Upper lobe of right lung (tissue), 1 donor: ENCODE measurements at regions not wholly inside any gene's neighbourhood (a gene's known extent, or its start where the extent isn't known, plus 50 kb on each side); places are given as distances from the start of the nearest gene placed in this dataset.

Source experiments
- ATAC-seq: fragments of 200-7000 bp; cut with Tn5 transposase; one replicate; pipeline ENCODE4 v1.9.1; 2020; ENCODE audit warnings: mild to moderate bottlenecking, moderate library complexity
- DNase-seq: peaks from one replicate; pipeline ENCODE4 v3.0.0-alpha.2; 2020
- H3K27ac ChIP-seq: fragments of 200-600 bp; one replicate; pipeline ENCODE4 v1.8.0; 2022
- H3K27me3 ChIP-seq: fragments of 200-600 bp; one replicate; pipeline ENCODE4 v1.8.0; 2022; ENCODE audit warnings: mild to moderate bottlenecking
- H3K36me3 ChIP-seq: fragments of 200-600 bp; one replicate; pipeline ENCODE4 v1.8.0; 2022
- H3K4me1 ChIP-seq: fragments of 200-600 bp; one replicate; pipeline ENCODE4 v1.8.0; 2022
- H3K4me3 ChIP-seq: fragments of 200-600 bp; one replicate; pipeline ENCODE4 v1.8.0; 2022; ENCODE audit warnings: mild to moderate bottlenecking
- H3K9me3 ChIP-seq: fragments of 200-600 bp; one replicate; pipeline ENCODE4 v1.8.0; 2022
- CTCF ChIP-seq: fragments of 200-600 bp; IDR thresholded peaks from one replicate; pipeline ENCODE4 v1.8.0; 2022; ENCODE audit warnings: antibody characterized with exemption
- intact Hi-C: fragments of 100-400 bp; cut with DNase I; formaldehyde crosslinking; loops from one replicate; pipeline ENCODE4 v1.11.0; 2022
- donor health status: DM: no; HTN: yes; CAD: no; lungs with severe emphysema.

- no peak for ATAC-seq
- TF ChIP-seq CTCF = no peak
- no peak overlapping the region for H3K27ac ChIP-seq
These were observed 123.6 kb downstream of the EHF start for GRCh38 chr11:34744511-34744910.

GRCh38 chr11:34738237-34738636 is 117.3 kb downstream of the EHF start:
- no peaks in the 10 kb centered on the region for H3K27me3 ChIP-seq
- no peak overlapping the region for H3K27ac ChIP-seq
- intact Hi-C loops = no loop called here
- no peak for ATAC-seq
- no peak for TF ChIP-seq CTCF
- DNase-seq = no peak
- H3K9me3 ChIP-seq = no peaks in the 10 kb centered on the region
- no peaks in the 10 kb centered on the region for H3K36me3 ChIP-seq
- no peaks in the 10 kb centered on the region for H3K4me1 ChIP-seq
- H3K4me3 ChIP-seq = no peak overlapping the region

More at GRCh38 chr11:34744511-34744910, 123.6 kb downstream of the EHF start:
- Histone ChIP-seq H3K36me3 (no peaks in the 10 kb centered on the region), H3K27me3 (no peaks in the 10 kb centered on the region), H3K4me1 (peaks cover 5% of the 10 kb centered on the region), H3K9me3 (no peaks in the 10 kb centered on the region), H3K4me3 (no peak overlapping the region)
- intact Hi-C loops = no loop called here
- DNase-seq = no peak

GRCh38 chr11:34732831-34733230 is 111.9 kb downstream of the EHF start:
- no peaks in the 10 kb centered on the region for H3K9me3 ChIP-seq
- H3K4me3 ChIP-seq = no peak overlapping the region
- TF ChIP-seq CTCF = no peak
- H3K27me3 ChIP-seq = no peaks in the 10 kb centered on the region
- no peak for ATAC-seq
- H3K36me3 ChIP-seq = no peaks in the 10 kb centered on the region
- DNase-seq = no peak
- intact Hi-C loops = no loop called here
- H3K27ac ChIP-seq = no peak overlapping the region
- no peaks in the 10 kb centered on the region for H3K4me1 ChIP-seq

GRCh38 chr11:34731603-34732002 is 110.7 kb downstream of the EHF start:
- Histone ChIP-seq H3K4me3 (no peak overlapping the region), H3K9me3 (no peaks in the 10 kb centered on the region), H3K36me3 (no peaks in the 10 kb centered on the region), H3K27ac (no peak overlapping the region), H3K27me3 (no peaks in the 10 kb centered on the region), H3K4me1 (no peaks in the 10 kb centered on the region)
- ATAC-seq (no peak), DNase-seq (no peak)
- intact Hi-C loops = no loop called here
- no peak for TF ChIP-seq CTCF

- Histone ChIP-seq H3K27ac (no peak overlapping the region), H3K4me3 (no peak overlapping the region), H3K4me1 (no peaks in the 10 kb centered on the region), H3K36me3 (no peaks in the 10 kb centered on the region), H3K27me3 (no peaks in the 10 kb centered on the region), H3K9me3 (no peaks in the 10 kb centered on the region)
- TF ChIP-seq CTCF = no peak
- DNase-seq (no peak), ATAC-seq (no peak)
- intact Hi-C loops = no loop called here
These were observed 109.8 kb downstream of the EHF start for GRCh38 chr11:34730544-34731295.

- Histone ChIP-seq H3K9me3 (no peaks in the 10 kb centered on the region), H3K27me3 (no peaks in the 10 kb centered on the region), H3K36me3 (no peaks in the 10 kb centered on the region), H3K4me3 (no peak overlapping the region), H3K27ac (no peak overlapping the region), H3K4me1 (no peaks in the 10 kb centered on the region)
- TF ChIP-seq CTCF = no peak
- intact Hi-C loops = no loop called here
- DNase-seq (no peak), ATAC-seq (no peak)
These were observed 107.7 kb downstream of the EHF start for GRCh38 chr11:34728609-34729008.
